ENCODE measurements at regions not wholly inside any gene's neighbourhood (a gene's known extent, or its start where the extent isn't known, plus 50 kb on each side); places are given as distances from the start of the nearest gene placed in this dataset.

GRCh38 chr17:61538480-61538879 is 52.5 kb downstream of the NACA2 start (continued):
- no peak for TF ChIP-seq CHD7 (IDR thresholded peaks at IDR 0.05; ENCODE audit: insufficient replicate concordance, low read length)
- no peak for TF ChIP-seq TBP (IDR thresholded peaks at IDR 0.05; ENCODE audit: low read depth, low read length)
- no peak for TF ChIP-seq TAF1 (IDR thresholded peaks at IDR 0.05; ENCODE audit: low read depth, low read length)
- no peak for TF ChIP-seq SP1 (IDR thresholded peaks at IDR 0.05; ENCODE audit: low read depth, low read length)
- no peak for TF ChIP-seq CBX8 (IDR thresholded peaks at IDR 0.05; ENCODE audit: borderline replicate concordance, low read depth, low read length)
